ENCODE measurements at regions not wholly inside any gene's neighbourhood (a gene's known extent, or its start where the extent isn't known, plus 50 kb on each side); places are given as distances from the start of the nearest gene placed in this dataset.

GRCh38 chr6:115474443-115475041, 586.1 kb downstream of the FRK start:
- TF ChIP-seq CTCF (IDR thresholded peaks at IDR 0.05; ENCODE audit: low read depth, low read length, missing control alignments): no peak
- H3K4me3 ChIP-seq (ENCODE audit: low read depth, low read length): no peak overlapping the region
- DNase-seq (ENCODE audit: low read depth): no peak

GRCh38 chr6:115468272-115469005, 592.3 kb downstream of the FRK start:
- TF ChIP-seq CTCF (IDR thresholded peaks at IDR 0.05; ENCODE audit: low read depth, low read length, missing control alignments): no peak
- no peak for DNase-seq (ENCODE audit: low read depth)
- H3K4me3 ChIP-seq (ENCODE audit: low read depth, low read length): no peak overlapping the region

- DNase-seq (ENCODE audit: low read depth): no peak
- H3K4me3 ChIP-seq (ENCODE audit: low read depth, low read length): no peak overlapping the region
- no peak for TF ChIP-seq CTCF (IDR thresholded peaks at IDR 0.05; ENCODE audit: low read depth, low read length, missing control alignments)
Measured at GRCh38 chr6:115467726-115468125, 593.0 kb downstream of the FRK start.

GRCh38 chr6:115460913-115461312, 599.8 kb downstream of the FRK start:
- H3K4me3 ChIP-seq (ENCODE audit: low read depth, low read length): no peak overlapping the region
- DNase-seq (ENCODE audit: low read depth): no peak
- no peak for TF ChIP-seq CTCF (IDR thresholded peaks at IDR 0.05; ENCODE audit: low read depth, low read length, missing control alignments)

GRCh38 chr6:115456848-115457247, 603.8 kb downstream of the FRK start:
- no peak for TF ChIP-seq CTCF (IDR thresholded peaks at IDR 0.05; ENCODE audit: low read depth, low read length, missing control alignments)
- no peak for DNase-seq (ENCODE audit: low read depth)
- H3K4me3 ChIP-seq (ENCODE audit: low read depth, low read length): no peak overlapping the region

GRCh38 chr6:115443825-115444478, 616.7 kb downstream of the FRK start:
- TF ChIP-seq CTCF (IDR thresholded peaks at IDR 0.05; ENCODE audit: low read depth, low read length, missing control alignments): no peak
- H3K4me3 ChIP-seq (ENCODE audit: low read depth, low read length): no peak overlapping the region
- no peak for DNase-seq (ENCODE audit: low read depth)
